ENCODE measurements at regions not wholly inside any gene's neighbourhood (a gene's known extent, or its start where the extent isn't known, plus 50 kb on each side); places are given as distances from the start of the nearest gene placed in this dataset.

DNA sequence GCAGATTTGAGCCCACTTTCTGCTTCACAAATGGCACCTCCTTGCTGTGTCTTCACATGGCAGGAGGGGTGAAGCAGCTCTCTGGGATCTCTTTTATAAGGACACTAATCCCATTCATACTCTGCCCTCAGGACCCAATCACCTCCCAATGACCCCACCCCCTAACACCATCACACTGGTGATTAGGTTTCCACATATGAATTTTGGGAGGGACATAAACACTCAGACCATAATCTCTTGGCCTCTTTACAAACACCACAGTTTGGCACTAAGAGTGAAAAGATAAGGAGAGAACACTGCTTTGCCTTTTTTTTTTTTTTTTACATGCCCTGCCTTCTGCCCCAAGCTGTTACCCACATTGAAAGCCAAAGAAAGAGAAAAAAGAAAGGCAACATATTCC, 166.2 kb upstream of the NFIA start:
- no peak for TF ChIP-seq POLR2AphosphoS5 (IDR thresholded peaks at IDR 0.05; ENCODE audit: borderline replicate concordance, low read depth, low read length)
- TF ChIP-seq EZH2 (IDR thresholded peaks at IDR 0.05), result no peak
- TF ChIP-seq FOXP2 (optimal IDR thresholded peaks at IDR 0.05; ENCODE audit: control extremely low read depth, extremely low read length, insufficient read depth), result no peak

Data from SK-N-MC (cell line).